ENCODE measurements at regions not wholly inside any gene's neighbourhood (a gene's known extent, or its start where the extent isn't known, plus 50 kb on each side); places are given as distances from the start of the nearest gene placed in this dataset.

DNA sequence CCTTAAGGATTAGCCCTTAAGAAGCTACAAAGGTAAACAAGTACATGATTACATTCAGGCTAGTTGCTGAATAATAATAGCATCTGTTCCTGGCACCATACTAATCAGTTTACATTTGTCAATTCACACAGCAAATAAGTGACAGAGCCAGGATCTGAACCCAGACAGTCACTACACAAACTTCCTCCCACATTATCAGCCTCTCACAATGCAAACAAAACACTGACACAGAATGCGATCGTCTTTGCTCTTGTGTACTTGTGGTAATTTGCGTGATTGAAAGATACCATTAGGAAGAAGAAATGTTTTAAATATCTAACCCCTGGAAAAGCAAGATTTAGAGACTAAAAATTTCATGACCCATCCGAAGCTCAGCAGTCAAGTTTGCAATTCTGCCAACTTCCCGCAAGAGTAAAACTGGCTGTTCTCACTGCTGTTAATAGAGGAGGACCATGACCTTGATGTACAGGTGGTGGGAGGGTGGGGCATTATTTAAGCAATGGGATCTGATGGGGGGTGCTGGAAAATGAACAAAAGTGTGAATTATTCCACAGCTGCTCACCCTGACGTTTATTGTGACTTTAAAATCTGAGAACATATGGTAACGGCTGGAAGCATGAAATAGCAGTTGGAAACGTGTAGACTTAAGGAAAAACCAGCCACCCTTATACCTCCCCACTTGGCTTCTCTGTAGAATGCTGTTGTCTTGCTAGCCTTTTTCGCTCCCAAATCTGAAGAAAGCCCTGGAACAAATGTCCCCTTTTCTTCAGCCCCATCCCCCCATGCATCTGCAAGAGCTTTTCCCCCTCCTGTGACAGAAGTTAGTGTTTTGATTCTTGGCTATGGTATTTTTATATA is 95.3 kb upstream of the ARMC2 start:
- no peak for DNase-seq (ENCODE audit: low read depth in 1 of 2, low spot score in 1 of 2)
- H3K4me1 ChIP-seq (ENCODE audit: low read depth) = peaks cover 13% of the 10 kb centered on the region
- no peak overlapping the region for H3K4me3 ChIP-seq
- no peak for TF ChIP-seq CTCF (IDR thresholded peaks at IDR 0.05; ENCODE audit: low read depth, low read length)
- H3K36me3 ChIP-seq = no peaks in the 10 kb centered on the region
- H3K27me3 ChIP-seq = peaks cover 26% of the 10 kb centered on the region
- no peak overlapping the region for H3K27ac ChIP-seq
- no peaks in the 10 kb centered on the region for H3K9me3 ChIP-seq (ENCODE audit: low read depth)

DNA sequence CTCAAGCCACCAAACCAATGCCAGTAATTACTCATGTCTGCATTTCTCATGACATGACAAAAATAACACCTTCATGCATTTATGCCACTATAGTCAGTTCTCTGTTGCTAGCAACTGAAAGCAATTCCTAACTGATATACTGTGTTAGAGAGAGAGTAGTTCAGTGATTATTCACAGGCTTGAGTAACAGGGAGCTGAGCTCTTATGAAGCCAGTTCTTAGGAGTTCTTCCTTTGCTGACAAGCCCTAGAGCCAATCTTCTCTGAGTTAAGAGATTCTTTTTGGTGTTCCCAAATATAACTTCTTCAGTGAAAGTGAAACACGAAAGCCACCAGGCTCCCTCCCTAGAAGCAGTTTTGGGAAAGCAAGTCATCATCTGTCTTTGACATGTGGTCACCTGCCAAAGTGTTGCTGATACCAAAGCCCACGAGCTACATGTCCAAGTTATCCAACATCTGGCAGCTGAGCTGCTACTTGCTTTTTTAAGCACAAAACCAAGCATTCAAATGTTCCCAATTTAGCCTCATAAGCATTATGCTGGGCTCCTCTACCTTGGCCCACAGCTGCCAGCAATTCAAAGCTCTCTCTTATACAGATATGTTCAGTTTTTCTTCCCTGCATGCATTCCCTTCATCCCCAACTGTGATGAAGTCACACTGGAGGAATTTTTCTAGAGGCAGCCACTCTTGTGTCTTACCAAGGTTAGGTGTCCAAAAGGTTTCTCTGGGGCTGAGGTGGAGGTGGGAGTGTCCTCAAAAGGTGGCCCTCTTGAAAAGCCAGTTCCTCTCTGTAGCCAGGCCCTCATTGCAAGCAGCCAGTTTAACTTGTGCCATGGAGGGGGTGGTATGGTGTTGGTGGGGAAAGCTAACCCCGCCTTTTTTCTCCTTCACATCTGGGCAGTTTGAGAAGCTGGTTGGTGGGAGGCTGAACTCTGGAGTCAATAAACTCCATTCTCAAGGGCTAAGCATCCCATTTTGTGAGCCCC is 92.7 kb upstream of the ARMC2 start:
- Histone ChIP-seq H3K4me3 (no peak overlapping the region), H3K27me3 (peaks cover 24% of the 10 kb centered on the region), H3K27ac (no peak overlapping the region), H3K9me3 (ENCODE audit: low read depth) (no peaks in the 10 kb centered on the region), H3K36me3 (no peaks in the 10 kb centered on the region), H3K4me1 (ENCODE audit: low read depth) (peaks cover 16% of the 10 kb centered on the region)
- no peak for TF ChIP-seq CTCF (IDR thresholded peaks at IDR 0.05; ENCODE audit: low read depth, low read length)
- peak; percentile 32 for DNase-seq (ENCODE audit: low read depth in 1 of 2, low spot score in 1 of 2)

DNA sequence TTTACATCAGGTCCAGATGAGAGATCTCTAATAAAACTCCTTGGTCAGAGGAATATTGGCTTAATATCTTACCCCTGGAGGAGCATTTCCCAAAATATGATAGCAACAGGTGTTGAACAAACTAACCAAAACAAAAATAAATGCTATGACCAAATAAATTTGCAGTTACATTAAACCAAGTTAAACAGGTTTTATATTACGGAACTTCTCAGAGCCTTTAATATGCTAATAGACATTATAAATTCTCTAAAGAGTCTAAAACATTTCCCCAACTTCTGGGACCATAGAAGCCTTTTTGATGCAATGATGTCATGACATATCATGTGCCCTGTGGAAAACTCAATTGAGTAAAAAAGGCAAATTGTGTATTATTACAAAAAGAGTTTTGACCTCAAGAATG is 90.9 kb upstream of the ARMC2 start:
- DNase-seq (ENCODE audit: low read depth in 1 of 2, low spot score in 1 of 2) = no peak
- H3K9me3 ChIP-seq (ENCODE audit: low read depth) = no peaks in the 10 kb centered on the region
- peaks cover 18% of the 10 kb centered on the region for H3K4me1 ChIP-seq (ENCODE audit: low read depth)
- TF ChIP-seq CTCF (IDR thresholded peaks at IDR 0.05; ENCODE audit: low read depth, low read length) = no peak
- no peaks in the 10 kb centered on the region for H3K36me3 ChIP-seq
- no peak overlapping the region for H3K27ac ChIP-seq
- H3K27me3 ChIP-seq = peaks cover 23% of the 10 kb centered on the region
- H3K4me3 ChIP-seq = no peak overlapping the region

DNA sequence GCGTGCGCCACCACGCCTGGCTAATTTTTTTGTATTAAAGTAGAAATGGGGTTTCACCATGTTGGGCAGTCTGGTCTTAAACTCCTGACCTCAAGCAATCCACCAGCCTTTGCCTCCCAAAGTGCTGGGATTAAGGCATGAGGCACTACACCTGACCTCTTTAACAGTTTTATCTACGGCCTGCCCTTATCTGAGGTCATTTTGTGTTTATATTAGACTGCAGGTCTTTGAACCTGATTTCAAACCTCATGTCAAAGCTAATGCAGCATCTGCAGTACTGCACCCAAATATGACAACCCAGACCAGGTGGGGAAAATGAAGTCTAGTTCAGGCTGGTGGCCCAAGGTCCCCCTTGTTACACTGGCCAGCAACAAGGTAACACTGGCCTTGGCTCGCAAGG is 89.3 kb upstream of the ARMC2 start:
- peaks cover 18% of the 10 kb centered on the region for H3K4me1 ChIP-seq (ENCODE audit: low read depth)
- TF ChIP-seq CTCF (IDR thresholded peaks at IDR 0.05; ENCODE audit: low read depth, low read length) = no peak
- DNase-seq (ENCODE audit: low read depth in 1 of 2, low spot score in 1 of 2) = no peak
- no peak overlapping the region for H3K27ac ChIP-seq
- no peaks in the 10 kb centered on the region for H3K9me3 ChIP-seq (ENCODE audit: low read depth)
- H3K27me3 ChIP-seq = peaks cover 33% of the 10 kb centered on the region
- H3K4me3 ChIP-seq = no peak overlapping the region
- no peaks in the 10 kb centered on the region for H3K36me3 ChIP-seq

DNA sequence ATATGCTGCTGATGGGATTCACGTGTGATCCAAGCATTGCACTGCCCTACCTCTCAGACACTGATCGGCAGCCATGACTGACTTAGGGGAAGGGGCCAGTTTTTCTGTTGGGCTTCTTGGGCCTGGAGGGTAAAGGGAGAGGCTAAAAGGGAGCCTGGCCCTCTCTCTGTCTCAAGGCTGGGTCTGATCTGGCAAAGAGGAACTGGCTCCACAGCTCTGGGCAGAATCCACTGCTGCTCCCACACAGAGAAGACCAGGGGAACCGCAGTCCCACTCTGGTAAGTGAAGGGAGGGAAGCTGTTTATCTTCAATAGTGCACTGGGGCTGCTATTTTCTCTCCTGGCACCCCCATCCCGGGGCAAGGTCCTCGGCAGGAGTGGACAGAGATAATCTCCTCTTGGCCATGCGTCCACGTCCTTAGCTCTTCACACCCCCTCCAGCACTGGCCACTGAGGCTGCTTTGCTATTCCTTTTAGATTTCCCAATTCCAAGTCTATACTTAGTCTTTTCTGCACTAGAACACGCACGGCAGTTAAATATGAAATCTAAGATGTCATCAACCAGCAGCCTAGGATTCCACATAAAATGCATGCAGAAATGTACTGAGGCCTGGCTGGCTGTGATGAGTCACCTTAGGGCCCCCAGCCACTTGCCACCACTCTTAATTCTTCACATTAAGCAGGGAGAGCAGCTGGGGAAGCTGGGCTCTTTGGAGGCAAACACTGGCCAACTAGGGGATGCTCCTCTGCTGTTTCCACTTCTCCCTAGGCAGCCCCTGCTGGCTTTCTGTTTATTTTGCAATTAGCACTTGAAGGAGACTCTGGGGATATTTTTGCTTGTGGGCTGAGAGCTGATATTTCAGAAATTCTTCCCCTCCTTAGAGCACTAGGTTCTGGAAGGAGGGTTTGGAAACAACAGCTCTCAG is 87.8 kb upstream of the ARMC2 start:
- peaks cover 13% of the 10 kb centered on the region for H3K4me1 ChIP-seq (ENCODE audit: low read depth)
- peaks cover 48% of the 10 kb centered on the region for H3K27me3 ChIP-seq
- no peaks in the 10 kb centered on the region for H3K9me3 ChIP-seq (ENCODE audit: low read depth)
- DNase-seq (ENCODE audit: low read depth in 1 of 2, low spot score in 1 of 2) = peak; percentile 10 to 41
- H3K27ac ChIP-seq = no peak overlapping the region
- TF ChIP-seq CTCF (IDR thresholded peaks at IDR 0.05; ENCODE audit: low read depth, low read length) = no peak
- no peaks in the 10 kb centered on the region for H3K36me3 ChIP-seq
- no peak overlapping the region for H3K4me3 ChIP-seq

Data from cardiac muscle cell (in vitro differentiated cells and primary cell).